Fibroblast of skin of scalp (primary cell): ENCODE measurements at regions not wholly inside any gene's neighbourhood (a gene's known extent, or its start where the extent isn't known, plus 50 kb on each side); places are given as distances from the start of the nearest gene placed in this dataset.
"Not testable (repeated sequence)": the region's sequence is repeated elsewhere in the genome, so short reads cannot be mapped to it uniquely, and the experiment has no call there.

Experiments
- DNase-seq: peaks from one replicate; pipeline ENCODE4 v3.0.0-alpha.2; 2013

DNA sequence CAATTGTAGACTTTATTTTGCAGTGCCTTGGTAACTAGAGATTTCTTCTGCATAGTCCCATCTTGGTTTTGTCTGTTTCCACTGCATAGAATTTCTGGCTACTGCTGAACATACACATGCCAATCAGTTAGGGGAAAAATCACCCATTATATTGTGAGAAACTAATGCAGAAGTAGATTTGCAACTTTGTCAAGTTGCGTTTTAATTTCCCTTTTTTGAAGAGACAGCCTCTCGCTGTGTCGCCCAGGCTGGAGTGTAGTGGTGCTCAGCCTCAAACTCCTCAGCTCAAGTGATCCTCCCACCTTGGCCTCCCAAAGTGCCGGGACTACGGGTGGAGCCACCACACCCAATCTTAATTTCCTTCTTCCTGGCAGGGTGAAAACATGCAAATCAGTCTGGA, 83.1 kb upstream of the WSB1 start:
- not testable (repeated sequence) for DNase-seq

DNA sequence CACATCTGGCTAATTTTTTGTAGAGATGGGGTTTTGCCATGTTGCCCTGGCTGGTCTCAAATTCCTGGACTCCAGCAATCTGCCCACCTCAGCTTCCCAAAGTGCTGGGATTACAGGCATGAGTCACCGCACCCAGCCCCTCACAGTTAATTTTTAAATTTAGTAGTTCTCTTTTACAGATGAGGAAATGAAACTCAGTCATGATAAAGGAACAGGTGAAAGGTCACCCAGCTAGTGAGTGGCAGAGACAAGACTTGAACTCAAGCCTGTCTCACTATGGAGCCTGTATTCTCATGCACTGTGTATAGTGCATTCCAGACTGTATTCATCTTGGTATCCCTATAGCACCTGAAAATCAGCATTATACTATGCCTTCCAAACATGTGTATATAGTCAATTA, 77.1 kb upstream of the WSB1 start:
- no peak for DNase-seq

- DNase-seq: no peak
Measured at GRCh38 chr17:27217631-27218030, 76.3 kb upstream of the WSB1 start.

DNA sequence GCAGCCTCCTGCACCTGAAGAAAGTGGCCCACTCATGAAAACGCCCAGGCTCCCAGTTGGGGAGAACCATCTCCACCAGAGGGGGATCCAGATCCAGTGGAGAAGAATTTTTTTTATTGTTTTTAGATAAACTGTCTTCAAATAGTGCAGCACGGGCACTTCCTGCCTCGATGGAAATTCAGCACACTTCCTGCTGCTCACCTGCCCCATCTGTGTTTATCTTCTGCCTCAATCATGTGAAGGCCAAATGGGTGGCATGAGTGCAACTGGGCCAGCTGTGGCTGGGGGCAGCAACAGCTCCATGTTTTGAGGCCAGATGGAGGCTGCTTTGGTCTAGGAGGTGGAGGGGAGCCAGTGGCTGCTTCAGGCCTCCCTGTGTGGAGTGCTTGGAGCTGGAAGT, 75.9 kb upstream of the WSB1 start:
- no peak for DNase-seq

- DNase-seq: no peak
Measured at GRCh38 chr17:27218719-27219488, 75.0 kb upstream of the WSB1 start.

GRCh38 chr17:27222515-27222914, 71.4 kb upstream of the WSB1 start:
- DNase-seq: no peak

GRCh38 chr17:27224526-27225315, 69.2 kb upstream of the WSB1 start:
- DNase-seq: no peak

GRCh38 chr17:27226611-27227230, 67.2 kb upstream of the WSB1 start:
- no peak for DNase-seq

DNA sequence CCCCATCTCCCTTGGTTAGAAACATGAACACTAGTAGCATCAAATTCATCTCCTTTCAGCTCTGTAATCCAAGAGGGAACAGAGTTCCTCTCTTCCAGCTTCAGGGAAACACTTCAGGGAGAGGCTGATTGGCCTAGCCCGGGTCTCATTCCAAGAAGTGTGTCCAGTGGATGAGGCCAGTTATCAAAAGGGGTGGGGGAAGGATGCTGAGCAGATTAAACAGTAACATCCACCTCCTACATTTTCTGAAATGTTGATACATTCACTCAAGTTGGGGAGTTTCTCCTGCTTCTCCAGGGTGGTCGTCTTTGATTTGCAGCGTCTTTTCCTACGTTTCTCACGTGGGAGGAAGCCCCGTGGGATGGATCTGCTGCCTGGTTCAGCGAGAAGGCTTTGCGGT, 62.9 kb upstream of the WSB1 start:
- DNase-seq: no peak

GRCh38 chr17:27232328-27232727, 61.6 kb upstream of the WSB1 start:
- no peak for DNase-seq

DNA sequence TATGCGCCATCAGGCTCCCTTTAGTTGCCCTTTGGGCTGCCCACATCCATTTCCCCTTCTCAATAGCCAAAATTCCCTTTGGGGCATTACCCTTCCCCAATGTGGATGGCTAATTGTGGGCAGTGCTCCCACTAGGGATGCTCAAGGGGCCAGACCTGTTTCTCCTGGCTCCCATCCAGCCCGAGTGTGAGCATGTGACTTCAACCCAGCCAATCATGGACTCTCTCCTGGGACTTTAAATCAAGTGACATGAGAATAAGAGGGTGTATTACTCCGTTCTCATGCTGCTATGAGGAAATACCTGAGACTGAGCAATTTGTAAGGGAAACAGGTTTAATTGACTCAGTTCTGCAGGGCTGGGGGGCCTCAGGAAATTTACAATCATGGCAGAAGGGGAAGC, 60.9 kb upstream of the WSB1 start:
- DNase-seq: no peak

DNA sequence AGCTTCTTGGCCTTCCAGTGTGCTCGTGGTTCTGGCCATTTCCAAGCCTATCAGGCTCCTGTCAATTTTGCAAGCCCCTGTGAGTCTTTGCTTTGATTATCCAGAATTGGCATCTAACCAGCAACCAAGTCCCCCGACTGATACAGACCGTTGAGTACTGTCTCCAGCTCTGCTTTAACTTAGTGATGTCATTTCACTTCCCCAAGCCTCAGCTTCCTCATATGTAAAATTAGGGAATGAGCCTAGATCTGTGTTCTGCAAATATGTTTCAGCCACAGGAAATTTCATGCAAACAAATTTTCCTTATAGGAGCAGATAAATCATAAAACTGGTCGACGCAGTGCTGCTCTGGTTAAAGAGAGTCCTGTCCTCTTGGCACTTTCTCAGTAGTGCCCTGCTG, 60.1 kb upstream of the WSB1 start:
- no peak for DNase-seq

DNA sequence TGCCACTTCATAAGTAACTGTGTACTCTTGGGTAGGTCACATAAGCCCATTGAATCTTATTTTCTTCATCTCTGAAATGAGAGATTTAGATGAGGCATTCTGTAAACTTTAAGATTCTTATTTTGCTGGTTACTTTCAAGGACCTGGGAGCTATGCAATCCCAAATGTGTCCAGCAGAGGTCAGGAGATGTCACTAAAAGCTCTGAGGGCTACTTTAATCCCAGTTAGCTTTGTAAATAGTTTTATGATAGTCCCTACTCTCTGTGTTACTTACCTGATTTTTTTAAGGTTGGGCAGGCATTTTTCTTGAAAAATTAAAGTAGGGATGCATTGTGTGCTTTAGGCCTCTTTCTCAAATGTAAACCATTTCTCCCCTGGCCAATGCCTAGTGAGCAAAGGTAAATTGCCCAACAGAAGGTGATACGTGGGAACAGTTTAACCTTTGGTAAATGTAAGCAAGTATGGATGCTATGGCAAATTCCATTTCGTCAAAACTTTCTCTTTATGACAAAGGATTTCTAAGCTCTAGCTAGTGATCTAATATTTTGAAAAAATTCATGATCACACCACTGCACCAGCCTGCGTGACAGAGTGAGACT, 57.1 kb upstream of the WSB1 start:
- DNase-seq: peak; percentile 66

DNA sequence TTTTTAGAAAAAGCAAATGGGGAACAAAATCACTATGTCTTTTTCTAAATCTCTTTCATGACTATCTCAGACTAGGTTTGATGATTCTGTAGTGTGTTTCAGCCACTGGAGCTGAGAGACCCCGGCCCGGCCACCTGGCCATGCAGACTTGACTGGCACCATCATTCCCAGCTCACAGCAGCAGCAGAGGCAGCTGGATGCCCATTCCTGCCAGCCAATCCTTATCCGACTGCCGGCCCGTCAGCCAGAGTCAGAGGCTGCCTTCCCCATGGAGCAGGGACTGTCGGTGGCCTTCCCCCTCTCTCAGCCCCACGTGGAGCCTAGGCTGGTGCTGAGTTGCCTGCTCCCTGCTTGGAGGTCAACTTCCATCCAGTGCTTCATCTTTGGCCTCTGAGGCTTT, 56.0 kb upstream of the WSB1 start:
- no peak for DNase-seq

- no peak for DNase-seq
Measured at GRCh38 chr17:27239046-27239445, 54.9 kb upstream of the WSB1 start.

GRCh38 chr17:27239584-27239983, 54.3 kb upstream of the WSB1 start:
- no peak for DNase-seq

DNA sequence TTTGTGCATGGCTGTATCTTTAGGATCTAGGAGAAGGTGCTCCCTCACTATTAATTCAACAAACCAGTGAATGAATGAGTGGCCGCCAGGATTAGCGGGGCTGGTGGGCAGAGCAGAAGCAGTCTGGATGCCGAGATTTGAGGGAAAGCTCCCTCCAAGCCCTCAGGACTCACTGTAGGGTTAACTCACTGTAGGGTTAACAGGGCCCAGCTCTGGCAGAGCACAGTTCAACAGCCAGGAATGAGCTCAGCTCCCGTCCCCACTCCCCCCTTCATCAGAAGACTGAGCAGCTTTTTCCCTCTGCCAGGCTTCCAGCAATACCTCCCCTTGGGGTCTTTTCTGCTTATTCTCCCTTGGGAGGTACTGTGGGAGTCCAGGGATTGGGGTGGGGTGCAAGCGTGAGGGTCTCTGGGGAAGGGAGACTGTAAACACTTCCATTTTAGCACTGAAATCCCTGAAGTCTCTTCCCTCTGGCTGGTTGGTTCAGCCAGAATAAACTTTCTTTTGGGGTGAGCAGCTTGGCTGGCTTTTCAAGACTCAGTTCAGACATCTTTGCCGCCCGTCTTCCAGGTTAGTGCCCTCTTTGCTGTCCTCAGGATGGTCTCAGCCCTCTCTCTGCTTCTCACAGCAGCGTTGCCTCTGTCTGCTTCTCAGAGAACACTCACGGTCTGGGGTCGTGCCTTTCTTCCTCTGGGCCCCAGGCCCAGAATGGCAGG, 53.7 kb upstream of the WSB1 start:
- DNase-seq: no peak

GRCh38 chr17:27240802-27241155, 53.1 kb upstream of the WSB1 start:
- DNase-seq: no peak

GRCh38 chr17:27241346-27241946, 52.5 kb upstream of the WSB1 start:
- DNase-seq: peak; percentile 31

DNA sequence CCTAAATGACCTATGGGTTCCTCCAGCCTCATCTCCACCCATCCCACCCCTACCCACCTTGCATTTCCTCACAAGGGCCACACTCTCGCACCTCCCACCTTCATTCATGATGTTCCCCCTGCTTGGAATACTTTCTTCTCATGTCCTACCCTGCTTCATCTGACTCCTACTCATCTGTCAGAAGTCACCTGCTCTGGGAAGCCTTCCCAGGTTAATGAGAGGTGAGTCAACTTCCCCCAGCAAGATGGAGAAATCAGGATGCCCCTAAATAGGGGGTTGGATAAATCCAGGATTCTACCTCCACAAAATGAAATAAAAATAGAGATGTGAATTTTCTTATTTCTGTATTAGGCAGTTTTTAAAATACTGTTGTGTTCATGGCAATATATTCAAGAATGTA, 51.0 kb upstream of the WSB1 start:
- DNase-seq: no peak

GRCh38 chr17:27244011-27244410, 49.9 kb upstream of the WSB1 start:
- no peak for DNase-seq
